GM21528 (cell line): ENCODE measurements at regions not wholly inside any gene's neighbourhood (a gene's known extent, or its start where the extent isn't known, plus 50 kb on each side); places are given as distances from the start of the nearest gene placed in this dataset.

ENCODE experiments used
- ATAC-seq: cut with Tn5 transposase; IDR thresholded peaks from one replicate; pipeline ENCODE4 v1.9.1; 2021; ENCODE audit warnings: mild to moderate bottlenecking, moderate library complexity; ENCODE audit not compliant: unreplicated experiment, low FRiP score

DNA sequence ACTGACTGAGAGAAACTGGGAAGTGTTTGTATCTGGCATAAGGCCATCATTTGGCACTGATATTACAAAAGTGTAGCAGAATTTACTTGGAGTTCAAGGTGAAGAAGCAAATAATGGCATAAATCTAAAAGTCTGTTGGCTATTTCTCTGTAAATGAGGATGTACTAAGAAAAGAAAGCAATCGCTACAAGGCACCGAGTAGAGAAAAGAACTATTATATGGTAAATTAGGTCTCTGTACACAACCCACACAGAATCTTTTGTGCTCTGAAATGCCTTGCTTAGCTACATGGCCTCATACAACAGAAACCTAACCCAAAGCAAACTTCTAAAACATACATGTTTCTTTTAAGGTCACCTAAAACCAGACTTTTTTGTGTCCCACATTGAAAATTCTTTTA lies 290.1 kb upstream of the WWC1 start:
- ATAC-seq: no peak

DNA sequence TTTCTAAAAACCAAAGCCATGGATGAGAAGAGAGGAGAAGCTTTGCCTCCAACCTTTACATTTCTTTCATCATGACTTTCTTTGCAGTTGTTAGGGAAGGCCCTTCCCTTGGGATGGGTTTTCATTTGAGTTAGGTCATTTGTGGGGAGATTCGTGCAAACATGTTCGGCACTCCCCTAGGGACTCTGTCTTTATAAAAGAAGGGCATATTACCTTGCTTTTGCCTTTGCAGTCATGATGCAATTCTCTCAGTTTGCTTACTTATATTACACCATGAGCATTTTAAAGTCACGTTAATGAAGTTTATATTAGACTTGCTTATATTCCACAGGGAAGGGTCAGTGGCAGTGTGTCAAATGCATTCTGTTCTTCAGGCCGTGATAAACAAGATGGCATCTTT lies 289.3 kb upstream of the WWC1 start:
- ATAC-seq: no peak

DNA sequence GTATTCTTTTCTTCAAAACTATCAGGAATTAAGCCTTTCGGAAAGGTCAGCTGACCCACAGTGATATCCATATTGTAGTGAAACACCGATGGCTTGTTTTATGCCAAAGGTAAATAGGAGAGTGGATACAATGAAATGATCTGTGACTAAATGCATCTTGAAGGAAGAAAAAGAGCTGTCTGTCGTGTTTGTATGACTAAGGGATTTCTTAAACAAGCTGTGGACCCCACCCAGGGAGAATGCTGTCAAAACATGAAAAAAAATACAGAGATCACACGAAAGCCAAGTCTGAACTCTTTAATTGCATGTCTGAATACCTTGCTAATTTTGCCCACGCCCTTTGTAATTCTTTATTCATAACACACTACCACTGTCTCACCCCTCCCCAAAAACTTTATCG lies 286.4 kb upstream of the WWC1 start:
- ATAC-seq: no peak

DNA sequence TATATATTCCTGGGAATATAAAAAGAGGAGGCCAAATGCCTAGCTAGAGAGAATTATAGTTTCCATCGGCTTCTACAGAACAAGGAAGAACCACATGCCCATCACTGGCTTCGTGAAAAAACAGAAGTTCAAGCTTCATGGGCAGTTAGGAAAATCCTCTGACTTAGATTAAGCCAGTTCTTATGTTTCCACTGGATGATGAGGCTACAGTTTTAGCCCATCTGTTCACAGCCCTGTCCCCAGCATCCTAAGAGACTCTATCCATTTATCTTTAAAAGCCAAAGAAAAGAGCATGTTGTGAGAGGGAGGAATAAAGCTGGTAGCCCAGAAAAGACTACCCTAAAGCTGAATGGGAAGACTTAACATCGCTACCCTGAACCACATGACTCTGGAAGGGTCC lies 285.5 kb upstream of the WWC1 start:
- no peak for ATAC-seq

DNA sequence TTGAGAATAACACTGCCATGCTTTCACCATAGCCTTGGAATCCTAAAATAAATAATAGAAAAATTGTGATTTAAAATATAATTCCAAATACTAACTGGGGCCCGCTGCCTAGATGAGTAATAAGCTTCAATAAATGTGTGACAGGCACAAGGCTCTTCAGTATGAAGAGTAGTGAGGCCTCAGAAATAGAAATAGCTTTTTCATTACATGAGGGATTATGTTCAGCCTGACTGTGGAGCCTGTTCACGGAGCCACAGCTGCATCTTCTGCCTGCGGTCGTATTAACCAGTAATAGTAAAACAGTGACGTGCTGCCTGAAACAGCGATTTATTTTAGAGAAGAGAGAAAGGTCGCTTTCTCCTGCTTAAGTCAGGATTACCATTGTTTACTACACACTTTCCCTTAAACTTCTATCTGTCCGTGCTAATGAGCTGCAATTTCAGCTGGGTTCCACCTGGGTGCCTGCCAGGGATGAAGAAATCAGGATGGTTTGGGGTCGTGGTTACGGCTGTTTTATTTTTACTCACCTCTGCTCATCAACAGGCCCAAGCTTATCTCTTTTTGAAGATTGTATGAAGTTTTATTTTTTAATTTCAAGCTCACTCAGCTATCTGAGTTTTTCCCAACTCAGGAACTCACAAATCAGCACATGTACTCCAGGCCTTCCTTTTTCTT lies 284.9 kb upstream of the WWC1 start:
- no peak for ATAC-seq

DNA sequence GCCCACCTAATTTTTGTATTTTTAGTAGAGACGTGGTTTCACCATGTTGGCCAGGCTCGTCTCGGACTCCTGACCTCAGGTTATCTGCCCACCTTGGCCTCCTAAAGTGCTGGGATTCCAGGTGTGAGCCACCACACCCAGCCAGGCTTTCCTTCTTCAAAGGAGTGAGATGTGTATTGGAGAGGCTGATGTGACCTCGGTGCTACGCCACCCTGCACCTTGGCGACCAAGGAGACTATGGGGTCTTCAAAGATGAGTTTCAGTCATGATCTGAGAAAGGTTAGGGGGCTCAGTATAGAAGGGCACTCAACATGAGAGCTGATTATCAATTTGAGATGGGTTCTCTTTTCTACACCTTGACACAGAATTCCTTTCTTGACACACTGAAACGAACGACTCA lies 284.2 kb upstream of the WWC1 start:
- no peak for ATAC-seq

DNA sequence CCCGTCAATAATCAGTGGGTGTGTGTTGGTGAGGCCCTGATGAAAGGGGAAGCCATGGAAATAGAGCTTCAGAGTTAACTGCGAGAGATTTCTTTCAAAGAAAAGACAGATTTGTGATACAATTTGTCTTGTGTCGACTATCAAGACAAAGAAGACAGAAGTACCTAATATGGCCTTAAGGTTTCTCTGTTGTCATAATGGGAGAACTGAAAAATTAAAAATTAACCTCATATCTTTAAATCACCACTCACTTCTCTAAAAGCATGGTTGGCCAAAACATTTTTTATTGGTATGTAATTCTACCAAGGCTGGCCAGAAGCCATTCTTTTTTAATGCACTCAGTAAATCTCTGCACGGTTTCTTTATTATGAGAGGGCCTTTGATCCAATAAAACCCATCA lies 282.9 kb upstream of the WWC1 start:
- ATAC-seq: no peak

DNA sequence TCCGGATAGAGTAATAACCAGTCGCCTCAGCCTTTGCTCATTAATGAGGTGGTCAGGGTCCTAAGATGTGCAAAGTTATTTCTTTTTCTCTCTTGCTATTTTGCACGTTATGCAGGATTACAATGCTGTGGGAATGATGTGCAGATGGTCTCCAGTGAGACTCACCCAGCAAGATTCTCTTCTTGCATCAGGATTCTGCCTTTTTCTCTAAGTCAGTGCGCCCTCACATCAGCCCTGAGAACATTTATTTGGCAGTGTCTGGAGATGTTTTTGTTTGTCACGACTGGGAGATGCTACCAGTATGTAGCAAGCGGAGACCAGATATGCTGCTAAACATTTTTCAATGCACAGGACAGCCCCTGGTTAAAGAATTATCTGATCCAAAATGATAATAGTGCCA lies 280.3 kb upstream of the WWC1 start:
- ATAC-seq: no peak

DNA sequence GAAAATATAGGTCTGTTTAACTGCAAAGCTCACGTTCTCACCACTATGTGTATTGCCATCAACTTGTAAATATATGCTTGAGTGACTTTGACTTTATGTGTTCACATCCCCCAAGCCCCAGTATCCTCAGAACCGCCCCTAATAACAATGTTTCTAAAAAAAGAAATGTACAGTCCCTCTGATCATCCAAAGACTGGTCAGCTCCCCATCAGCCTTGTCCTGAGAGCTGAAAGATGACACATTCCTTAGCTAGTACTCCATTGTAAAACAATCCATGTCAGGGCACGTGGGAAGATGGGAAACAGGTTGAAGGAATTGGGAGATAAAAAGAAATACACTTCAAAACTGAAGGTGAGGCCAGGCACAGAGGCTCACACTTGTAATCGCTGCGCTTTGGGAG lies 279.4 kb upstream of the WWC1 start:
- ATAC-seq: no peak

DNA sequence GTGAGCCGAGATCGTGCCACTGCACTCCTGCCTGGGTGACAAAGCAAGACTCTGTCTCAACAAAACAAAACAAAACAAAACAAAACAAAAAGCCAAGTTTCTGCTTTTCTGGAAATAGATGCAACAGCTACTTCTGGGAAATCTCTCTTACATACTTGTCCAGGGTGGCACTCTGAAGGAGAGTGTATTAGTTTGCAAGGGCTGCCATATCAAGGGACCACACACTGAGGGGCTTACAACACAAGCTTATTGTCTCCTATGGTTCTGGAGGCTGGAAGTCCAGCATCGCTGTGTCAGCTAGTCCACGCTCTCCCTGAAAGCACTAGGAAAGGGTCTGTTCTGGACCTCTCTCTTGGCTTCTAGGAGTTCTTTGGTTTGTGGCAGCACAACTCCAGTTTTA lies 277.9 kb upstream of the WWC1 start:
- ATAC-seq: no peak

DNA sequence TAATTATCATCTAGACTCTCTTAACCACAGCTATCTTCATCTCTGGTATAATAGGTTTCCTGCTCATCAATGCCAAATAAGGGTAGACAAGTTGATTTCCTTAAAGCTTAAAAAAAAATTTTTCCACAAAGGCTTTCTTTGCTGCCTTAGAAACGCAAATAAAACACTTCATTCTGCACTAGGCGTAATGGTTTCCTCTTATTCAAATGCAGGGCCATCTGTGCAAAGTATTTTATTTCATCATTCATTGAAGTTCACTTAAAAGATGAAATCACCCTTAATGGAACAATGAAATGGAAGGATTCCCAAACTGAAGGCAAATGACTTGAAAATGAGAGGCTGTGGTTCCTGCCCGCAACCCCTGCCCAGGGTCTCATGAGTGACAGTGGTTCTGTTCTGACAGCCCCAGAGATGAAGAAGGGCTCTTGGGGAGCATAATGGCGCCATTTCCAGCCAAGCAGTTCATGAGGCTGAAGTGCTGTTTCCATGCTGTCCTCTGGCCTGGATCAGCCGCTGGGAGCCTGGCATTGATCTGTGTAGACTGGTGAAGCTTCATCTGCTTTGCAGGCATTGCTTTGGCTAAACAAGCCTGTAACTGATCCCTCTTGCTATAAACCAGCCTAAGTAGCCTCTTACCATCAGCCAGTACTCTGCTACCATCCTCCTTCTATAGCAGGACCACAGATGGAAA lies 276.9 kb upstream of the WWC1 start:
- no peak for ATAC-seq

DNA sequence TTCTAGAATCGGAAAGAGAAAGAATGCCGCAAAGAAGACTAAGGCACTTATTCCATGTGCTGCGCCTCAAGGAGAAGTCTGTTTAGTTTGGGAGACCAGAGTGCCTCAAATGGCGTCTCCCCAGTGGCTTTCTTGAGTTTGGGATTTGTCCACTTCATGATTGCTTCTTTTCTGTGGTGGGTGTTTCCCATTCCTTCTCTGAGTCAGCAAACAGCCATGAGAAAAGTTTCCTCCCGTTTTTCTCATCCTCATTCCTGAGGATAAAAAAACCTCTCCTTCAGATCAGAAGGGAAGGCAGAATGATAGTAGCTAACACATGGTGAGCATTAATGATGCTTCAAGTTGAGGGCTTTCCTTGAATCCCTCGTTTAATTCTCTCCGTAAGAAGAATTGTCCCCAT lies 275.9 kb upstream of the WWC1 start:
- no peak for ATAC-seq

DNA sequence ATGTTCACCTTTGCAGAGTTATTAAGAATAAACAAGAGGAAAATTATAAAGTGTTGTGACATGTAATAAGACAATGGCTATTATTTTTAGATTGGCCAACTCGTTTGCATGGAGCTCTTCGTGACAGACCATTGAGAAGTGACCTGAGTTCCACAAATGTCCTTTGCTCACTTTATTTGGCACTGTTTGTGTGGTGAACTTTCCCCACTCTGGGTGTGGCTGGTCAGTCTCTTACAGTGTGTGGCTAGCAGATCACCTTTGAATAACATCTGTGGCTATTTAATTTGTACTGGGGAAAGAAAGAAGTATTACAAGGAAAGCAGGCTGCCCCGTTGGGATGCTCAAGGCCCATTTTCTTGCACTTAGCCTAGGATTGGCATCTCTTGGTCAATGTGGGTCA lies 274.1 kb upstream of the WWC1 start:
- ATAC-seq: no peak

DNA sequence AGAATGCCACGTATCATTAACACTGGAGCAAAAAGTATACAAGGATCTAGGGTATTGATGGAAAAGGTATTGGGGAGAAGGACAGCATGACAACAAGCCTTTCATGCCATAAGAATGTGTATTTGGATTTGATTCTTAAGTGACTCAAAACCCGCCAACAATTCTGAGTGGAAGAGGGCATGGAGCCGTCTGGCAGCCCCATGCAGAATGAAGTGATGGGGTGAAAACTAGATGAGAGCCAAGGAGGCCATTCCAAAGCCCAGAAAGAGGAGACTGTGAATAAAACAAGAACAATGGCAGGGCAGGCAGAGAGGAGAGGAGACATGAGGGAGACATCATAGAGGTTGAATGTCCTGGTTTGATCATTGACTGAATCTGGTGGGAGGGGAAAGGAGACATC lies 272.3 kb upstream of the WWC1 start:
- ATAC-seq: no peak

DNA sequence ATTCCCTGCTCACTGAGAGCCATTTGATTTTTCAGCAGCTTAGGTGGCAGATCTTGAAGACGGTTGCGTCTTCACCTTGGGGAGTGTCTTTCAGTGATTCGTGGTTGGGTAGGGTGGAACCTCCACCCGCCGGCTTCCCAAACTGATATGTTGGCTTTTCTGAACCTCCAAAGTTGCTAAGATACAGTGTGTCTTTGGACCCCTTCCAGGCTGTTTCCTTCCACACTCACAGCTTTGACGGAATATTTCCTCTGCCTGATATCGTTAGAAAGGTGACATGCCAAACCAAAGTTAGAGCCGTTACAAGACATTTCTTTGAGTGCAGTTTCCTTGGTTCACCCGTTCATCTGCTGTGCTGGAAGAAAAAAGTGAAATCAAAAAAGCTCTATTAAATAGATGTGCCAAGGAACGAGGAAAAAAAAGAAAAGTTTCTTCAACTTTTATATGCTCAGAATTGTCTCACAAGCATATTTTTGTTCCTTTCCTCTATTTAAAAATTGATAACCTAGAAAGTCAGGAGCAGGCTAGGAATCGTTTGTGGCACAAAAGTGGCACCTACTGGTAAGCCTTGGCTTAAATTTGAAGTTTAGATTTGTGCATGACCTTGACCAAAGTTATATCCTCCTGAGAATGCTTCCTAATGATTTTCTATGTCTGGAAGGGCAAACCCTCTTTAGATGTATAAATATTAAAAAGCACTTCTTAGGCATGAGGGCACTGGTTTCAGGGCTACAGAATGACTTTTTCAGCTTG lies 270.7 kb upstream of the WWC1 start:
- no peak for ATAC-seq

DNA sequence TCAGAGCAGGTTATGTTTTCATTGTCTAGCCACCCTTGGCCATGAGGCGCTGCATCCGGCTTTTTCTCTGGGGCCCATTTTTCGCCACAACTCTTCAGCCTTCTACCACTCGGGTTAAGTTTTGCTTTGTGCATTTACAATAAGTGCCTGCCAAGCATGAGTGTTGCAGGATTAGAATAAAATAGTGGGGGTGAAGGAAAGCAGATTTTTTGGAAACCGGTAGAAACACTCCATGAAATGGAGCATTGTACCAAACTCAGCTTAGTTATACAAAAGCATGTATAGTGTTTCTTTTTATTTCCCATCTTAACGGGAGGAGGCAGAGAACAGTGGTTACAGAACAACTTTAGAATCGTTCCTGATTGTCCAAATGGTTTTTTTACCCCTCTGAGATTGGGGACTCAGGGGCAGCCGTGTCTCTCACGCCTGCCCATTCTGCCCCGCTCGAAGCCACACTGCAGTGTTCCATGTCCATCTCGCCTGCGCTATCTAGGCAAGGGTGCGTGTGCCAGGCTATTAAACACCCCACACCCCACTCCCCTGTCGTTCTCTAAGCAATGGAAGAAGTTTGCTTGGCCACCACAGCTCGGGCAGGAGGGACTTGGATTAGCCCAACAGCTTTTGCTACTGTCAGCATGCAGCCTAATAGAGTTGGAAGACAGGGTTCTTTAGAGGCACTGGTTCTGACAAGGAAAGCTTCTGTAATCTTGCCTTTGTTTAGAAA lies 268.8 kb upstream of the WWC1 start:
- ATAC-seq: no peak

DNA sequence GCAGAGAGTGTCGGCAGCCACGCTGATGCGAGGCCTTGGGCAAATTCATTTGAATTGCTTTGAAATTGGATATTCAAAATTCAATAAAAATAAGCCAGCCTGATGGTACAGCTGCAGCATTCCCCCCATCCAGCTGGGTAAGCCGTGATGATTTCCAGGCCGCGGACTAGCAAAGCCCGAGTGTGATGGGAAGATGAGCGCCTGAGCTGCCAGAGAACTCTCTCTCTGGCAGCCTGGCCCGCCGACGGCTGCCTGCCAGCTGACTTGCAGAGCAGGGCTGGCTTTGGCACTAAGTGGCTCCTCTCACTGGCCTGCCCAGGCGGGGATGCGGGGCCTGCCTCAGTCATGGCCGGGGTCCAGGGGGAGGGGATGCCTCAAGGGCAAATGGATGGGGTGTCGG lies 268.3 kb upstream of the WWC1 start:
- ATAC-seq: no peak

DNA sequence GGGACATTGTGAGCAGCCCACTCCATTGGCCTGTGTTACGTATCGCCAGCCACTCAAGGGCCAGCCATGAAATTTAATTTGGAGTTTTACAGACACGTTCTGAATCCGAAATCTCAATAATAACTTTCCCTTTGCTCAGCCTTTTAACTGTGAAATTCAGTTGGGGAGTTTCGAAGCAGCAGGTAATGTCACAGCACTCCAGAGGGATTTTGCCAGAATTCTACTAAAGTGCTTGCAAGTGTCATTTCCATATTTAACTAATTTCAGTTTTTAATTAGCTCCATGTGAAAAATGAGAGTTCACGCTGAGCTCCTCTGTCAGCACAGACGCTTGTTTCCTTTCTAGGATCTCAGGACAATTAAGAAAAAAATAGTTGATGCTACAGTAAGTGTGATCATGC lies 267.1 kb upstream of the WWC1 start:
- no peak for ATAC-seq

DNA sequence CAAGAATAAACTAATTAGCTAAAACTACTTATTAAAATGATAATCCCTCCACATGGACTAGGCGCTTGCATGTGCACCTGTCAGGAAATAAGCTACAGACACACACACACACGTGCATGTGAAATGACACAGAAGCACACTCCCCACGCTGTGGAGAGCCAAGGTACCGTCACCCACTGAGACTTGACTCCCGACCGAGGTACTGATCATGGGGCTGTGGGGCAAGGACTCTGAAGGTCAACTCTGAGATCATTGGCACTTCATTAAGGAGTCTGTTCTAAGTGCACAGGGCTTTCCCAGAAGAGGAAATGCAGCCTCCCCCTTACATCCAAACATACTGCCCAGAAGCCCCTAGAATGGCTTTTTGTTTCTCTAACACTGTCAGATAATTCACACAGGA lies 264.4 kb upstream of the WWC1 start:
- no peak for ATAC-seq

DNA sequence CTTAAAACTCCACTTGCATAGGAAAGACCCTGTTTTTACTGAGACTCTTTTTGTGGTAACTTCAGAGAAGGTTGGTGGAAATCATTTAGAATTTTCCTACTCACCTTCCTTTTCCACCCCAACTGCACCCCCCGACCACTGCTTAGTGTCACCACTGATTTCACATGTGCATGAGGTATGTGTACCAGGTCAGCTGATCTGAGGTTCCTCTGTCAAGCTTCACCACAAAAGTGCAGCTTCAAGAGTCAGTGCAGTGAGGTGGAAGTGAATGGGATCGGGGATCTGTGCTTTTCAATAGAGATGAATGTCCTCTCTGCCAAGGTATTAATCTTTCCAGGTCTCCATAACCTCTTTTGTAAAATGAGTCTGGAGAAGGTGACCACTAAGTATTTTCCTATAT lies 260.5 kb upstream of the WWC1 start:
- ATAC-seq: no peak

DNA sequence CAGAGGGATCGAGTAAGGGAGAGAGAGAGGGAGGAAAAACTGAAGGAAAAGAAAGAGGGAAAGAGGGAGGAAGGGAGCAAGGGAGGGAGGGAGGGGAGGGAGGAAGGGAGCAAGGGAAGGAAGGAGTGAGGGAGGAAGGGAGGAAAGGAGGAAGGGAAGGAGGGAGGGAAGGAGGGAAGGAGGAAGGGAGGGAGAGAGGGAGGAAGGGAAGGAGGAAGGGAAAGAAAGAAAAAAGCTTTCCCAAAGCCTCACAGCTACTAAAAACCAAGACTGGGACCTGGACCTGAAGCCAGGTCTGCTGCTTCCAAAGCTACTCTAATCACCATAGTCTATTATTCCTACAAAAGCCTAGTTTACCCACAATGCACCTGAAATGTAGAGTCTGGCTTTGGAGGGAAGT lies 259.8 kb upstream of the WWC1 start:
- no peak for ATAC-seq
